IMR-90 (cell line): ENCODE measurements at regions not wholly inside any gene's neighbourhood (a gene's known extent, or its start where the extent isn't known, plus 50 kb on each side); places are given as distances from the start of the nearest gene placed in this dataset.

Experiments
- ATAC-seq: fragments of 200-7000 bp; cut with Tn5 transposase; 2 replicates; pipeline ENCODE4 v1.9.1; 2020; ENCODE audit warnings: low read depth, mild to moderate bottlenecking, moderate library complexity
- BruUV-seq: library from RNA; stranded (reverse); fragments of 400-500 nt; replicated peaks from 2 replicates; lab custom pipeline; 2021; lab: Mats Ljungman, UMichigan
- CTCF ChIA-PET: fragments of 300-600 bp; formaldehyde crosslinking; extraction: SDS; loops from one replicate; lab custom pipeline; 2021; ENCODE audit warnings: antibody characterized with exemption; lab: Yijun Ruan, JAX
- POLR2A ChIA-PET: fragments of 300-600 bp; sonication (Branson Sonifier 250); formaldehyde crosslinking; loops from one replicate; lab custom pipeline; 2022; ENCODE audit warnings: antibody characterized with exemption; ENCODE audit not compliant: unreplicated experiment; lab: Charles Lee
- DNase-seq: peaks from one replicate; pipeline ENCODE4 v3.0.0; 2013
- H2AFZ ChIP-seq: replicated peaks from 2 replicates; pipeline ENCODE3; 2013; ENCODE audit warnings: low read length, mild to moderate bottlenecking; ENCODE audit not compliant: poor library complexity
- H2AK5ac ChIP-seq: 2 replicates; pipeline ENCODE4 v1.6.1; 2013; ENCODE audit warnings: low read depth, low read length, inconsistent platforms
- H2AK9ac ChIP-seq: replicated peaks from 2 replicates; pipeline ENCODE3; 2013; ENCODE audit warnings: mild to moderate bottlenecking, low read depth, low read length, moderate library complexity; ENCODE audit not compliant: poor library complexity
- H2BK120ac ChIP-seq: 2 replicates; pipeline ENCODE4 v1.6.1; 2013; ENCODE audit warnings: low read depth, low read length, inconsistent platforms
- H2BK15ac ChIP-seq: 3 replicates; pipeline ENCODE4 v1.6.1; 2013; ENCODE audit warnings: low read depth, low read length, inconsistent platforms
- H2BK20ac ChIP-seq: 2 replicates; pipeline ENCODE4 v1.6.1; 2013; ENCODE audit warnings: low read depth, mild to moderate bottlenecking, inconsistent platforms, low read length, moderate library complexity
- H2BK5ac ChIP-seq: 2 replicates; pipeline ENCODE4 v1.6.1; 2013; ENCODE audit warnings: mild to moderate bottlenecking, low read depth, low read length, inconsistent platforms; ENCODE audit not compliant: poor library complexity, severe bottlenecking
- H3K14ac ChIP-seq: replicated peaks from 2 replicates; pipeline ENCODE4 v1.6.1; 2013; ENCODE audit warnings: low read depth, low read length, inconsistent platforms
- H3K18ac ChIP-seq: 2 replicates; pipeline ENCODE4 v1.6.1; 2013; ENCODE audit warnings: low read depth, low read length, control low read depth
- H3K23ac ChIP-seq: 2 replicates; pipeline ENCODE4 v1.6.1; 2013; ENCODE audit warnings: low read depth, low read length, inconsistent platforms
- H3K27ac ChIP-seq: 2 replicates; pipeline ENCODE4 v1.5.1; 2013; ENCODE audit warnings: mild to moderate bottlenecking, control low read depth, low read length; ENCODE audit not compliant: insufficient read depth
- H3K27me3 ChIP-seq: 2 replicates; pipeline ENCODE4 v1.6.1; 2013; ENCODE audit warnings: low read length; ENCODE audit not compliant: control insufficient read depth, insufficient read depth
- H3K36me3 ChIP-seq: 2 replicates; pipeline ENCODE4 v1.6.1; 2013; ENCODE audit warnings: low read length, mixed read lengths; ENCODE audit not compliant: control insufficient read depth, insufficient read depth
- H3K4ac ChIP-seq: 2 replicates; pipeline ENCODE4 v1.6.1; 2013; ENCODE audit warnings: low read depth, low read length, inconsistent platforms
- H3K4me1 ChIP-seq: 2 replicates; pipeline ENCODE4 v1.6.1; 2013; ENCODE audit warnings: low read length, mixed read lengths; ENCODE audit not compliant: control insufficient read depth, insufficient read depth
- H3K4me2 ChIP-seq: 2 replicates; pipeline ENCODE4 v1.6.1; 2013; ENCODE audit warnings: low read depth, mild to moderate bottlenecking, control low read depth, low read length, moderate library complexity
- H3K4me3 ChIP-seq: 2 replicates; pipeline ENCODE4 v1.5.1; 2013; ENCODE audit warnings: low read depth, mild to moderate bottlenecking, control low read depth, low read length, moderate library complexity; ENCODE audit not compliant: insufficient read depth
- H3K56ac ChIP-seq: 2 replicates; pipeline ENCODE4 v1.6.1; 2013; ENCODE audit warnings: low read length, inconsistent platforms; ENCODE audit not compliant: insufficient read depth; ENCODE audit errors: extremely low read depth
- H3K79me1 ChIP-seq, 2 experiments: 2 replicates each; pipeline ENCODE4 v1.6.1; 2013; ENCODE audit warnings: low read length in 2 of 2, inconsistent platforms in 1 of 2, low read depth in 1 of 2
- H3K9ac ChIP-seq: 2 replicates; pipeline ENCODE4 v1.6.1; 2013; ENCODE audit warnings: low read depth, low read length, control low read depth
- H3K9me1 ChIP-seq: 2 replicates; pipeline ENCODE4 v1.6.1; 2013; ENCODE audit warnings: low read length, inconsistent platforms; ENCODE audit not compliant: insufficient read depth
- H3K9me3 ChIP-seq: 2 replicates; pipeline ENCODE4 v1.6.1; 2013; ENCODE audit warnings: low read length; ENCODE audit not compliant: control insufficient read depth, insufficient read depth
- H4K20me1 ChIP-seq: 2 replicates; pipeline ENCODE4 v1.6.1; 2013; ENCODE audit warnings: low read length, inconsistent platforms; ENCODE audit not compliant: insufficient read depth
- H4K5ac ChIP-seq: 2 replicates; pipeline ENCODE4 v1.6.1; 2013; ENCODE audit warnings: mild to moderate bottlenecking, low read depth, low read length, control low read depth
- H4K8ac ChIP-seq, 2 experiments: 2 replicates each; pipeline ENCODE4 v1.6.1; 2013; ENCODE audit warnings: low read depth in 2 of 2, low read length in 2 of 2, control low read depth in 1 of 2, inconsistent platforms in 1 of 2
- H4K91ac ChIP-seq: 2 replicates; pipeline ENCODE4 v1.6.1; 2013; ENCODE audit warnings: low read depth, low read length, inconsistent platforms; ENCODE audit not compliant: insufficient read depth
- CEBPB ChIP-seq: IDR thresholded peaks from 2 replicates; pipeline ENCODE4 v1.6.1; 2012; ENCODE audit warnings: low read depth, low read length, improper control_type of control experiment
- CHD1 ChIP-seq: IDR thresholded peaks from 2 replicates; pipeline ENCODE4 v1.6.1; 2012; ENCODE audit warnings: low read depth, low read length, improper control_type of control experiment
- CTCF ChIP-seq: conservative IDR thresholded peaks from 2 replicates; pipeline ENCODE4 v1.5.1; 2012; ENCODE audit warnings: mild to moderate bottlenecking, low read depth, low read length, improper control_type of control experiment
- ELK1 ChIP-seq: fragments of 150-350 bp; IDR thresholded peaks from 2 replicates; pipeline ENCODE4 v1.6.1; 2016; ENCODE audit warnings: low read depth, mild to moderate bottlenecking, low read length, moderate library complexity, borderline replicate concordance
- FOS ChIP-seq: fragments of 150-350 bp; IDR thresholded peaks from 2 replicates; pipeline ENCODE4 v1.6.1; 2016; ENCODE audit warnings: low read depth, low read length
- MAFK ChIP-seq: IDR thresholded peaks from 2 replicates; pipeline ENCODE4 v1.6.1; 2012; ENCODE audit warnings: low read depth, low read length, improper control_type of control experiment
- MXI1 ChIP-seq: IDR thresholded peaks from 2 replicates; pipeline ENCODE4 v1.6.1; 2012; ENCODE audit warnings: low read depth, mild to moderate bottlenecking, low read length, moderate library complexity, borderline replicate concordance
- NFE2L2 ChIP-seq: fragments of 150-350 bp; IDR thresholded peaks from 2 replicates; pipeline ENCODE4 v1.6.1; 2016; ENCODE audit warnings: low read depth, mild to moderate bottlenecking, low read length
- POLR2A ChIP-seq: IDR thresholded peaks from 2 replicates; pipeline ENCODE4 v1.6.1; 2012; ENCODE audit warnings: mild to moderate bottlenecking, low read depth, low read length
- RAD21 ChIP-seq: IDR thresholded peaks from 2 replicates; pipeline ENCODE4 v1.6.1; 2012; ENCODE audit warnings: low read length, improper control_type of control experiment
- RFX5 ChIP-seq: IDR thresholded peaks from 2 replicates; pipeline ENCODE4 v1.8.0; 2012; ENCODE audit warnings: low read depth, mild to moderate bottlenecking, low read length, moderate library complexity
- SMC3 ChIP-seq: fragments of 150-350 bp; IDR thresholded peaks from 2 replicates; pipeline ENCODE4 v1.6.1; 2016; ENCODE audit warnings: low read depth, mild to moderate bottlenecking, antibody characterized with exemption, low read length, moderate library complexity
- WGBS, 2 experiments: methylation state at CpG; one replicate each; pipeline versions ENCODE4 v1.1.5 to v1.1.7; 2013; ENCODE audit warnings: missing lambda C conversion rate in 2 of 2; ENCODE audit not compliant: insufficient read length in 1 of 2; ENCODE audit errors: extremely low coverage in 2 of 2; 5-methylcytosine and 5-hydroxymethylcytosine counted together
- dilution Hi-C: fragments of 300-500 bp; cut with HindIII; formaldehyde crosslinking; loops from one replicate; pipeline ENCODE4 v1.14.3; 2018; ENCODE audit warnings: low sequenced_read_pairs; ENCODE audit not compliant: unreplicated experiment
- in situ Hi-C: fragments of 300-500 bp; cut with MboI; formaldehyde crosslinking; loops from 3 replicates; pipeline ENCODE4 v1.14.3; 2019; ENCODE audit warnings: low sequenced_read_pairs, inconsistent platforms, mixed read lengths
- intact Hi-C: fragments of 100-400 bp; cut with micrococcal nuclease; formaldehyde crosslinking; loops from 2 replicates; pipeline ENCODE4 v1.10.0; 2022
- TF ChIP-seq, protein P1 (sequence below): fragments of 150-350 bp; IDR thresholded peaks from 2 replicates; pipeline ENCODE4 v1.6.1; 2017; ENCODE audit warnings: mild to moderate bottlenecking, antibody characterized with exemption, low read length, low read depth

DNA sequence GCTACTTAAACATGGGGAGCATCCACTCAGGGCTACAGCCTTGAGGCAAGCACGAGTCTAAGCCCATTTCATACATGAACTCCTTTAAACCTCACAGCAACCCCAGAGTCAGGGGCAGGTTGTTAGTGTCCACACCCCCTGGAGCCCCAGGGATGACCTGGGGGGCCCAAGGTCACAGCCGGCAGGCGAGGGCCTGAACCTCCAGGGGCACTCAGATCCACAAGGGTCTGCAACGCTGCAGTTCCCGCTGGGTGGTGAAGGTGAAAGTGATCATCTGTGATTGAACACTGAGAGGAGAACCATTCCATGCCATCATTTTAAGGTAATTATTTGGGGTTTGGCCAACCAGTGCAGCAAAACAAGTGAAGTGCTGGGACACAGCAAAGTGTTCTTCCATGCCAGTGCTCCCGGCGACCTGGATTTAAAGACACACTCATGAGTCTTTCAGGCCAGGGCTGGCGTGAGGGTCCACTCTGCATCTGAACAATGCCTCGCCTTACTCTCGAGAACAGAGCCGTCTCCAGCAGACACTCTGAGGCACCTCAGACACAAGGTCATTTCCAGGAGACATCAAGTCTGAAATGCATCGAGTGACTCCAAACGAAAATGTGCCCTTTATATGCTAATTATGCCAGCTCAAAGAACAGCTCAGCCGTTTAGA, 61.6 kb upstream of the SNTG2 start:
- Histone ChIP-seq H2AFZ (no peak overlapping the region), H3K36me3 (no peaks in the 10 kb centered on the region), H3K4me3 (no peak overlapping the region), H3K4ac (no peak overlapping the region), H4K5ac (no peak overlapping the region), H2AK5ac (no peak overlapping the region), H4K8ac (no peak overlapping the region), H3K14ac (no peak overlapping the region), H3K56ac (no peak overlapping the region), H2AK9ac (no peak overlapping the region), H2BK15ac (no peak overlapping the region), H3K4me1 (no peaks in the 10 kb centered on the region), H2BK5ac (no peak overlapping the region), H3K9me3 (peaks cover 31% of the 10 kb centered on the region), H3K79me1 (no peaks in the 10 kb centered on the region), H3K23ac (no peak overlapping the region), H4K91ac (no peak overlapping the region), H3K9ac (no peak overlapping the region), H3K27ac (no peak overlapping the region), H3K27me3 (no peaks in the 10 kb centered on the region), H2BK120ac (no peak overlapping the region), H3K9me1 (no peaks in the 10 kb centered on the region), H2BK20ac (no peak overlapping the region), H3K18ac (no peak overlapping the region), H3K4me2 (no peak overlapping the region), H4K20me1 (no peaks in the 10 kb centered on the region)
- ChIA-PET POLR2A (no interaction called here), CTCF (no interaction called here)
- in situ Hi-C loops, result no loop called here
- ATAC-seq (no peak), DNase-seq (no peak)
- BruUV-seq, result no TSS peak
- intact Hi-C loops, result no loop called here
- TF ChIP-seq POLR2A (no peak), RFX5 (no peak), ELK1 (no peak), MAFK (no peak), MXI1 (no peak), FOS (no peak), CEBPB (no peak), NFE2L2 (no peak), CHD1 (no peak), CTCF (no peak), SMC3 (no peak), RAD21 (no peak)
- TF ChIP-seq, protein P1, sequence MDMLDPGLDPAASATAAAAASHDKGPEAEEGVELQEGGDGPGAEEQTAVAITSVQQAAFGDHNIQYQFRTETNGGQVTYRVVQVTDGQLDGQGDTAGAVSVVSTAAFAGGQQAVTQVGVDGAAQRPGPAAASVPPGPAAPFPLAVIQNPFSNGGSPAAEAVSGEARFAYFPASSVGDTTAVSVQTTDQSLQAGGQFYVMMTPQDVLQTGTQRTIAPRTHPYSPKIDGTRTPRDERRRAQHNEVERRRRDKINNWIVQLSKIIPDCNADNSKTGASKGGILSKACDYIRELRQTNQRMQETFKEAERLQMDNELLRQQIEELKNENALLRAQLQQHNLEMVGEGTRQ, result no peak
- dilution Hi-C loops, result no loop called here
- 85% methylated on average over 4 of the region's 14 CpGs; no CpG with 5 or more reads in 1 of the 2 experiments for WGBS, 2 experiments
